ENCODE measurements at regions not wholly inside any gene's neighbourhood (a gene's known extent, or its start where the extent isn't known, plus 50 kb on each side); places are given as distances from the start of the nearest gene placed in this dataset.

- no peak for FAIRE-seq
Observed at GRCh38 chr14:38860530-38860929, 242.5 kb downstream of the SEC23A start.

More at GRCh38 chr14:38860530-38860929, 242.5 kb downstream of the SEC23A start:
- Histone ChIP-seq H3K56ac (replicated peaks; ENCODE audit: insufficient read length, low read depth, low read length) (no peak overlapping the region), H2AK5ac (ENCODE audit: low read depth, low read length) (no peak overlapping the region), H3K14ac (ENCODE audit: insufficient read length) (no peak overlapping the region), H4K20me1 (replicated peaks in 1 of 2; ENCODE audit: control insufficient read depth in 1 of 2, insufficient read depth in 2 of 2, low read length in 2 of 2) (no peaks in the 10 kb centered on the region), H3K4me2 (ENCODE audit: insufficient read depth in 1 of 2, low read depth in 2 of 2, low read length in 2 of 2) (no peak overlapping the region), H3K27ac (ENCODE audit: low read depth, low read length) (no peak overlapping the region), H3K23me2 (ENCODE audit: low read depth, low read length) (no peaks in the 10 kb centered on the region), H3K9me3 (ENCODE audit: insufficient read depth in 2 of 2, low read depth in 1 of 2, low read length in 1 of 2) (peaks cover 0 to 3% of the 10 kb centered on the region in 2 experiments; a peak in 1 of 4 replicates), H4K5ac (ENCODE audit: insufficient read length, low read depth, low read length) (no peak overlapping the region), H3K9ac (replicated peaks in 1 of 4; ENCODE audit: extremely low read depth in 1 of 4, low read depth in 3 of 4, low read length in 3 of 4) (no peak overlapping the region), H2BK20ac (ENCODE audit: low read length) (no peak overlapping the region), H2BK15ac (ENCODE audit: low read length) (no peak overlapping the region), H3K4me3 (ENCODE audit: extremely low read depth in 1 of 4, insufficient read depth in 2 of 4, low read depth in 3 of 4, low read length in 4 of 4) (no peak overlapping the region), H3K4me1 (replicated peaks in 1 of 4; ENCODE audit: control insufficient read depth in 3 of 4, insufficient read depth in 4 of 4, low read length in 3 of 4) (no peaks in the 10 kb centered on the region), H3K23ac (ENCODE audit: insufficient read length) (no peak overlapping the region), H2AFZ (ENCODE audit: low read length) (no peak overlapping the region), H2BK120ac (replicated peaks; ENCODE audit: low read depth, low read length) (no peak overlapping the region), H2BK5ac (ENCODE audit: low read depth, low read length) (no peak overlapping the region), H3K79me2 (ENCODE audit: control insufficient read depth in 1 of 2, insufficient read depth in 2 of 2, low read length in 2 of 2) (no peaks in the 10 kb centered on the region), H4K91ac (replicated peaks; ENCODE audit: insufficient read length, low read length) (no peak overlapping the region), H3K79me1 (ENCODE audit: low read depth, low read length) (no peaks in the 10 kb centered on the region), H2BK12ac (ENCODE audit: low read depth, low read length) (no peak overlapping the region), H3K36me3 (ENCODE audit: control insufficient read depth in 2 of 4, insufficient read depth in 4 of 4, low read length in 3 of 4) (no peaks in the 10 kb centered on the region), H3K4ac (replicated peaks; ENCODE audit: insufficient read length, low read depth, low read length) (no peak overlapping the region), H4K8ac (ENCODE audit: extremely low read depth, insufficient read depth, low read length) (no peak overlapping the region), H3K27me3 (replicated peaks in 1 of 4; ENCODE audit: control insufficient read depth in 3 of 4, extremely low read depth in 1 of 4, insufficient read depth in 3 of 4, low read length in 3 of 4) (no peaks in the 10 kb centered on the region), H3K18ac (ENCODE audit: extremely low read depth, low read length) (no peak overlapping the region)
- ChIA-PET CTCF (ENCODE audit: partially characterized antibody) (interaction anchor here (0.9 to 14.5 kb wide), 3 partner anchors 9 to 603 kb away, joined by 3 to 235 read pairs (median 6); no protein-coding TSS in a partner anchor), POLR2A (ENCODE audit: partially characterized antibody) (no interaction called here)
- TF ChIP-seq NANOG (IDR thresholded peaks at IDR 0.05; ENCODE audit: insufficient read depth, low read depth, low read length, poor library complexity, severe bottlenecking) (no peak), USF2 (IDR thresholded peaks at IDR 0.05; ENCODE audit: low read length) (no peak)
- DNase-seq (ENCODE audit: low read depth in 1 of 2, low spot score in 2 of 2), result no peak
- 100% methylated on average over 1 of the region's 1 CpG; no CpG with 5 or more reads in 1 of the 2 experiments for WGBS, 2 experiments (ENCODE audit: extremely low coverage in 1 of 2, insufficient coverage in 1 of 2, insufficient read length in 1 of 2, insufficient replicate concordance in 2 of 2, low coverage in 1 of 2, low lambda C conversion rate in 2 of 2, missing lambda C conversion rate in 1 of 2)

All from H1 (cell line).